NCI-H2196 (cell line): ENCODE measurements at regions not wholly inside any gene's neighbourhood (a gene's known extent, or its start where the extent isn't known, plus 50 kb on each side); places are given as distances from the start of the nearest gene placed in this dataset.

Experiments
- DNase-seq: peaks from one replicate; lab custom pipeline; 2025; ENCODE audit not compliant: unreplicated experiment; lab: John Stamatoyannopoulos, UW

GRCh38 chr1:56356376-56356990, 222.9 kb downstream of the PLPP3 start:
- no peak for DNase-seq

- no peak for DNase-seq
Observed at GRCh38 chr1:56355918-56356317, 223.4 kb downstream of the PLPP3 start.

- DNase-seq: no peak
Observed at GRCh38 chr1:56355422-56355821, 223.9 kb downstream of the PLPP3 start.

- DNase-seq: no peak
Observed at GRCh38 chr1:56345831-56346230, 233.5 kb downstream of the PLPP3 start.

GRCh38 chr1:56340977-56341376, 238.4 kb downstream of the PLPP3 start:
- DNase-seq: no peak

GRCh38 chr1:56339786-56340465, 239.4 kb downstream of the PLPP3 start:
- no peak for DNase-seq

- DNase-seq: no peak
Observed at GRCh38 chr1:56339093-56339492, 240.3 kb downstream of the PLPP3 start.

DNA sequence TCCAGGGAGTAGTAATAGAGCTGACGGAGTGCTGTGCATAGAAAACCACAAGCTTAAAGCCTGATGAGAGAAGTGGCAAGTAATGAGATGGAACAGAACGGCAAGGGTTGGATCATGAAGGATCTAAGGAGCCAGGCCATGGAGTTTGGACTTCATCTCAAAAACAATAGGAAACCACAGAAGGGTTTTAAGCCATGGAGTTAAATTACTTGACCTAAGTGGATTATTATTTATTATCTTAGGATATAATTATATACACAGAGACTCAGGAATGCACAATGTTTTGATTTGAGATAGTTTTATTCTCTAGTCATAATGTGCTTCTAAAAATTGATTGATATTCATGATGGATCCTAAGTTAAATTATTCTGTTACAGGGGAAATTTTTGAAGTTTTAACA, 242.4 kb downstream of the PLPP3 start:
- no peak for DNase-seq

DNA sequence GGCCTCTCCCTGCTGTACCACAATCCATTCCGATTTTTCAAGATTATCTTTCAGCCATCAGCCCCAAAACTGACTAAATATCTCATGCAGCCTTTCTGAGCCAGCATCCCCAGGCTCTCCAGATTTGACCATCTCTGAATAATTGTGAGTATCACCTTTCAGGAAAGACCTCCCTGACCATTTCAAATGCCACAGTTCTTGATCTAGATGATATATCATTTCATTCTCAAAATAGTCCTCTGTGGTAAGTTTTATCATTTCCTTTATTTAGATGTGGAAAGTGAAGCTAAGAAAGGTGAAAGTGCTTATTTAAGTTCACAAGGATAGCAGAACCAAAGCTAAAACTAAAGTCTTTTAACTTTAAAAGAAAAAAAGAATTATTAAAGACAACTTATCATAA, 244.0 kb downstream of the PLPP3 start:
- no peak for DNase-seq

DNA sequence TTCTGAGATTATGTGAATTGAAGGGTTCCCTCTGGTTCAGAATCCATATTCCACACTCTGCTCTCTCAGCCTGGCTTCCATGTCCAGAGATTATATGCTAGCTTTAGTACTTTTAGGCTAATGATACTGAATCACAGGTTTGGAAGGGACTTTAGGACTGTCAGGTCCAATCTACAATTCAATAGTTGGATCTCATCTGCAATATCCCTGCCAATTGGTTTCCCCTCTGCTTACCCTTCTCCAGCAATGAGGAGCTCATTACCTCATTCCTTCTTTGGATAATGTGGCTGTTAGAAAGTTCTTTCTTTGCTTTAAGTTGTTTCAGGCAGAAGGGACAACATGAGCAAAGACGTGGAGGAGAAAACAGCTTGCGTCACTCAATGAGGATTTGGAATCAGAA, 245.3 kb downstream of the PLPP3 start:
- DNase-seq: no peak

- no peak for DNase-seq
Observed at GRCh38 chr1:56333461-56333860, 245.9 kb downstream of the PLPP3 start.

DNA sequence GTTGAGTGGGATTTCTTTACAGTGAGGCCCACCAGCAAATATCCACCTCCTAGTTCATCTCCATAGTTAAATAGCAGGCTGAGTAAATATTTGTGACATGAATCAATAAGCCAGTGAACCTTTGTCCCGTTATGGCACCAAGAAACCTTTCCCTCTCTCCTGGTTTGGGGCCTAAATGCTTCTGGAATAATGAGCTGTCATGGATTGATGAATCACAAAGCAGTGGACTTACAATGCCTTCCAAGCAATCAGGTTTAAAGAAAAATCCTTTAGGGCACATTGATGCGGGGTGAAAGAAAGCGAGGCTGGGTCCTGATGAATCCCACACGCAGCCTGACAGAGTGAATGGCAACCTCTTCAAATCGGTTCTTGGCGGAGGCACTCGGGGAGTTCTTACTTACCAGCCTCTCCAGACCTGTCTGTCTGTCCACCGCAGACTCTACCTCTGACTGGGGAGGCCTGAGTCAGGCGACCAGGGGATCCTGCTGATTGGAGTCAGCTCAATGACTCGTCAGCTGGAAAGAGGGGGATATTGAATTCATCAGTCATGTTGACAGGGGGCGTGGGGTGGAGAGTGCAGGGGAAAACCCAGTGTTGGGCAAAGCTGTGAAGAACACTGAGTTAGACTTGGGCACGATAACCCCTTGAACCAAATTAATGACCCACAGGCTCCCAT, 247.3 kb downstream of the PLPP3 start:
- no peak for DNase-seq

DNA sequence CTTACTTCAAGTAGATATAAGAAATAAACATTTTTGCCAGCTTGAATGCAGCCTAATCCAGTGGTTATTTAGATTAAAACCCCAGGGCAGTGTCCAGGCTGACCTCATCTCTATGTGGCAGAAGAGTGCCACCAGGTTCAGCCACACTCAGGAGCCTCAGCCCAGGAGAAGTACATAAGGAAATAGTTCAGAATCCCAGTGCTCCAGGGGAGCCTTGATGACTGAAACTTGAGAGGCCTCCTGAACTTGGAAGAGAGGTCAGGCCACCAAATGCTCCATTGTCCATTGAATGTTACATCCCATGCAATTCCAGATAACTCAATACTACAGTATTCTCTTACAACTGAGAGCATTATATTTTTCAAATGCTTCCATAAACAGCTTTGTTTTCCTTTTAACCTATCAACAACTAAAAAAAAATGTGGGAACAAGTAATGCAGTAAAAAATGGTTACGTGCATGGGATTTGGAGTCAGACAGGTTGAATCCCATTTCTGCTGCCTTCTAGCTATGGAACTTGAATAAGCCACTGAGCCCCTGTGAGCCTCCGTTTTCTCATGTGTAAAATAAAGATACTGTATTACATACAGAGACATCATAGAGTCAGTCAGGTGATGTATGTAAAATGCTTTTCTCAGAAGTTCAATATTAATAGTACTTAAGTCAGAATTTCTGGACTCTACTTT, 248.0 kb downstream of the PLPP3 start:
- no peak for DNase-seq

- no peak for DNase-seq
Observed at GRCh38 chr1:56330391-56331026, 248.9 kb downstream of the PLPP3 start.

GRCh38 chr1:56329970-56330369, 249.4 kb downstream of the PLPP3 start:
- DNase-seq: no peak

DNA sequence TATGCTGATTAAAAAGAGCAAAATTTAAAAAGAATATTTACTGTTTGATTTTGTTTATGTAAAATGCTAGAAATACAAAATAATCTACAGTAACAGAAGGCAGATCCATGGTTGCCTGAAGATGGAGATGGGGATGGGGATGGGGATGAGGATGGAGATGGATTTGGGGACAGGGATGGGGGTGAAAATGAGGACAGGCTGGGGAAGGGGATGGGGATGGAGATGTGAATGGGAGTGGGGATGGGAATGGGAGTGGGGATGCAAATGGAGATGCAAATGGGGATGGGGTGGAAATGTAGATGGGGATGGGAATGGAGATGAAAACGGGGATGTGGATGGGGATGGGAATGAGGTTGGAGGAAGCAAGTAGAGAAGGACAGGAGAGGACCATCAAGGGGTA, 252.2 kb downstream of the PLPP3 start:
- no peak for DNase-seq

GRCh38 chr1:56326056-56326455, 253.3 kb downstream of the PLPP3 start:
- DNase-seq: no peak

- no peak for DNase-seq
Observed at GRCh38 chr1:56324504-56324903, 254.9 kb downstream of the PLPP3 start.

- DNase-seq: no peak
Observed at GRCh38 chr1:56322211-56322610, 257.2 kb downstream of the PLPP3 start.

DNA sequence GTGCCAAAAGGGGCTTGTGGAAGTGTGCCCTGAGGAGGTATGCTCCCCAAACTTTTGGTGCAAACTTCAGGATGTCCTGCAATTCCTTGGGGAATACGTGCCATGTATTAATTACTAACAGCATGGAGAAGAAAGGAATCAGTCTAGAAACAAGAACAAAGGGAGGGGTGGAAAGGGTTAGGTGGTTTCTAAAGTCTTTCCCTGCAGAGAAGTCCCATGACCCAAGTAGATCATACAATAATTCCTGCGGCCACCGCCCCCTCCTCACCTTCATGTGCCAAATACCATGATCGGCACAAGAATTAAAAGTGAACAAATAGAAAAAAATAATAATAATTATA, 258.2 kb downstream of the PLPP3 start:
- DNase-seq: no peak

- no peak for DNase-seq
Observed at GRCh38 chr1:56320464-56321149, 258.8 kb downstream of the PLPP3 start.
